SK-N-SH (cell line): ENCODE measurements at regions not wholly inside any gene's neighbourhood (a gene's known extent, or its start where the extent isn't known, plus 50 kb on each side); places are given as distances from the start of the nearest gene placed in this dataset.

ENCODE experiments used
- CTCF ChIP-seq: fragments of 200-600 bp; sonication (generic); IDR thresholded peaks from 2 replicates; pipeline ENCODE4 v1.6.1; 2017; ENCODE audit warnings: antibody characterized with exemption, mild to moderate bottlenecking, moderate library complexity
- USF1 ChIP-seq: IDR thresholded peaks from 2 replicates; pipeline ENCODE4 v1.4.0; 2012; ENCODE audit warnings: low read depth, borderline replicate concordance

GRCh38 chrX:10726647-10727046, 106.3 kb upstream of the MID1 start:
- no peak for TF ChIP-seq USF1
- TF ChIP-seq CTCF = no peak
